ENCODE measurements at regions not wholly inside any gene's neighbourhood (a gene's known extent, or its start where the extent isn't known, plus 50 kb on each side); places are given as distances from the start of the nearest gene placed in this dataset.
"Not testable (repeated sequence)": the region's sequence is repeated elsewhere in the genome, so short reads cannot be mapped to it uniquely, and the experiment has no call there.

GRCh38 chrX:74181976-74182375, 122.0 kb upstream of the ZCCHC13 start:
- not testable (repeated sequence) for H3K9ac ChIP-seq (ENCODE audit: low read depth, low read length); H3K27ac ChIP-seq (ENCODE audit: low read length); H2AFZ ChIP-seq (ENCODE audit: low read depth, low read length); H3K36me3 ChIP-seq (ENCODE audit: insufficient read depth, low read length); H4K20me1 ChIP-seq (ENCODE audit: insufficient read depth, low read length); H3K4me2 ChIP-seq (ENCODE audit: insufficient read depth, low read length); H3K4me3 ChIP-seq (ENCODE audit: low read depth in 1 of 2, low read length in 2 of 2); H3K27me3 ChIP-seq (ENCODE audit: insufficient read depth, low read length, poor library complexity); H3K79me2 ChIP-seq (ENCODE audit: insufficient read depth, low read length); DNase-seq; H3K4me1 ChIP-seq (ENCODE audit: insufficient read depth, low read length); H3K9me3 ChIP-seq (ENCODE audit: insufficient read depth, low read length, severe bottlenecking); ATAC-seq (ENCODE audit: insufficient read depth, low read depth)

DNA sequence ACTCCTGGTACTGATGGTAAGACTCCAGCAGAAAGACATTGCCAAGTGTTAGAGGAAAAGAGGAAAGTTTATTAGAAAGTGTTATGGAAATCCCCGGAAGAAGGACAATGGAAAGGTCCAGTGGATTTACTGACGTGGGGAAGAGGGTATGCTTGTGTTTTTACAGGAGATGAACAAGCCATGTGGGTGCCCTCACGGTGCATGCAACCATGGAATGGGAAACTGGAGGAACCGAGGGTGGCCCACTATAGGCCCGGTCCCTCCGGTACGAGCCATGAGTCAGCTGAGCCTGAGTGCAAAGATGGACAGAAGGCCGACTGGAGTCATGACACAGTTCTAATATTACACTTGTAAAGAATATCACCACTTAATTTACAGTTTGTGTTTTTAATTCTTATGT, 123.3 kb upstream of the ZCCHC13 start:
- Histone ChIP-seq H4K20me1 (ENCODE audit: insufficient read depth, low read length) (no peaks in the 10 kb centered on the region), H3K27ac (ENCODE audit: low read length) (no peak overlapping the region), H3K4me3 (ENCODE audit: low read depth in 1 of 2, low read length in 2 of 2) (no peak overlapping the region), H3K79me2 (ENCODE audit: insufficient read depth, low read length) (no peaks in the 10 kb centered on the region), H3K27me3 (ENCODE audit: insufficient read depth, low read length, poor library complexity) (no peaks in the 10 kb centered on the region), H2AFZ (ENCODE audit: low read depth, low read length) (no peak overlapping the region), H3K36me3 (ENCODE audit: insufficient read depth, low read length) (no peaks in the 10 kb centered on the region), H3K4me2 (ENCODE audit: insufficient read depth, low read length) (no peak overlapping the region), H3K4me1 (ENCODE audit: insufficient read depth, low read length) (no peaks in the 10 kb centered on the region), H3K9ac (ENCODE audit: low read depth, low read length) (no peak overlapping the region), H3K9me3 (ENCODE audit: insufficient read depth, low read length, severe bottlenecking) (no peaks in the 10 kb centered on the region)
- no peak for ATAC-seq (ENCODE audit: insufficient read depth, low read depth)
- DNase-seq, result no peak
- no peak for TF ChIP-seq CTCF (IDR thresholded peaks at IDR 0.05; ENCODE audit: borderline replicate concordance, extremely low read depth, low read length, poor library complexity, severe bottlenecking)
- no peak for TF ChIP-seq EZH2 (IDR thresholded peaks at IDR 0.05; ENCODE audit: borderline replicate concordance, low read depth, low read length, severe bottlenecking)

DNA sequence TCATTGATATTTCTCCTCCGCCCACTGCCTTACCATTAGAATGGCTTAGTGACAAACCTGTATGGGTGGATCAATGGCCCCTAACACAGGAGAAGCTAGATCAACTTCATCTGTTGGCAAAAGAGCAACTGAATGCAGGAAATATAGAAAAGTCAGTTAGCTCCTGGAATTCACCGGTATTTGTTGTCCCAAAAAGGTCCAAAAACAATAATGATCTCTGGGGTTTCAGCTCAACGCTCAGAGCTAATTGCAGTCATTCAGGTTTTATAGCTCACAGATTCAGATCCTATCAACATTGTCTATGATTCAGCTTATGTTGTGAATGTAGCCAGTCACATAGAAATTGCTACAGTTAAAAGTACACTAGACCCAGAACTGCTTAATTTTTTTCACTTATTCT, 124.0 kb upstream of the ZCCHC13 start:
- Histone ChIP-seq H3K4me3 (ENCODE audit: low read depth in 1 of 2, low read length in 2 of 2) (no peak overlapping the region), H3K79me2 (ENCODE audit: insufficient read depth, low read length) (no peaks in the 10 kb centered on the region), H3K9ac (ENCODE audit: low read depth, low read length) (no peak overlapping the region), H2AFZ (ENCODE audit: low read depth, low read length) (no peak overlapping the region), H4K20me1 (ENCODE audit: insufficient read depth, low read length) (no peaks in the 10 kb centered on the region), H3K4me1 (ENCODE audit: insufficient read depth, low read length) (no peaks in the 10 kb centered on the region), H3K36me3 (ENCODE audit: insufficient read depth, low read length) (no peaks in the 10 kb centered on the region), H3K9me3 (ENCODE audit: insufficient read depth, low read length, severe bottlenecking) (no peaks in the 10 kb centered on the region), H3K4me2 (ENCODE audit: insufficient read depth, low read length) (no peak overlapping the region), H3K27ac (ENCODE audit: low read length) (no peak overlapping the region), H3K27me3 (ENCODE audit: insufficient read depth, low read length, poor library complexity) (no peaks in the 10 kb centered on the region)
- TF ChIP-seq CTCF (IDR thresholded peaks at IDR 0.05; ENCODE audit: borderline replicate concordance, extremely low read depth, low read length, poor library complexity, severe bottlenecking), result no peak
- no peak for TF ChIP-seq EZH2 (IDR thresholded peaks at IDR 0.05; ENCODE audit: borderline replicate concordance, low read depth, low read length, severe bottlenecking)
- DNase-seq (no peak), ATAC-seq (ENCODE audit: insufficient read depth, low read depth) (no peak)

DNA sequence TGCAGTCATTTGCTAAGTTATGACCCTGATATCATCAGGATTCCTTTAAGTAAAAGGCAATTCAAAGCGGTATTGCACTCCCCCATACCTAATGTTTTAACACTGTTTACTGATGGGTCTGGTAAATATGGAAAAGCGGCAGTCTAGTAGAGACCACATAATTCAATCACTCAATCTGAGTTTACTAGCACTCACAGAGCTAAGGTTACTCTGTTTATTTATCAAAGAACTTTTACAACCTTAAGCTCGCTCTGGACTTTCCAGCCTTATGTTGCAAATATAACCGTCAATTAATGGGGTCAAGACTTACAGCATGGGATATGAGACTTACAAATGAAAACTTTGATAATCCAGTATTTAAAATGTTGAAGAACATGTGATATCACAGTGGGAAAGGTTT, 124.5 kb upstream of the ZCCHC13 start:
- Histone ChIP-seq H3K36me3 (ENCODE audit: insufficient read depth, low read length) (no peaks in the 10 kb centered on the region), H3K27ac (ENCODE audit: low read length) (no peak overlapping the region), H2AFZ (ENCODE audit: low read depth, low read length) (no peak overlapping the region), H3K9ac (ENCODE audit: low read depth, low read length) (no peak overlapping the region), H3K9me3 (ENCODE audit: insufficient read depth, low read length, severe bottlenecking) (no peaks in the 10 kb centered on the region), H4K20me1 (ENCODE audit: insufficient read depth, low read length) (no peaks in the 10 kb centered on the region), H3K4me1 (ENCODE audit: insufficient read depth, low read length) (no peaks in the 10 kb centered on the region), H3K79me2 (ENCODE audit: insufficient read depth, low read length) (no peaks in the 10 kb centered on the region), H3K4me3 (ENCODE audit: low read depth in 1 of 2, low read length in 2 of 2) (no peak overlapping the region), H3K4me2 (ENCODE audit: insufficient read depth, low read length) (no peak overlapping the region), H3K27me3 (ENCODE audit: insufficient read depth, low read length, poor library complexity) (no peaks in the 10 kb centered on the region)
- TF ChIP-seq EZH2 (IDR thresholded peaks at IDR 0.05; ENCODE audit: borderline replicate concordance, low read depth, low read length, severe bottlenecking) (no peak), CTCF (IDR thresholded peaks at IDR 0.05; ENCODE audit: borderline replicate concordance, extremely low read depth, low read length, poor library complexity, severe bottlenecking) (no peak)
- no peak for DNase-seq
- no peak for ATAC-seq (ENCODE audit: insufficient read depth, low read depth)
